ENCODE measurements at regions not wholly inside any gene's neighbourhood (a gene's known extent, or its start where the extent isn't known, plus 50 kb on each side); places are given as distances from the start of the nearest gene placed in this dataset.

GRCh38 chr1:239977416-239977815 lies 114.3 kb upstream of the FMN2 start:
- no peak for TF ChIP-seq EZH2 (IDR thresholded peaks at IDR 0.05; ENCODE audit: insufficient read depth, poor library complexity, severe bottlenecking)
- no peak for TF ChIP-seq EZH2phosphoT487 (IDR thresholded peaks at IDR 0.05; ENCODE audit: insufficient read depth, low read depth)

Data from GM23248 (cell line).